Superior temporal gyrus (tissue), 1 donor: ENCODE measurements at regions not wholly inside any gene's neighbourhood (a gene's known extent, or its start where the extent isn't known, plus 50 kb on each side); places are given as distances from the start of the nearest gene placed in this dataset.
A peak's percentile ranks its signal among the peaks of the same experiment; 100 is the strongest.
"Not testable (repeated sequence)": the region's sequence is repeated elsewhere in the genome, so short reads cannot be mapped to it uniquely, and the experiment has no call there.

Source experiments
- DNase-seq: peaks from one replicate; pipeline ENCODE4 v3.0.0-alpha.2; 2016; ENCODE audit errors: extremely low spot score

DNA sequence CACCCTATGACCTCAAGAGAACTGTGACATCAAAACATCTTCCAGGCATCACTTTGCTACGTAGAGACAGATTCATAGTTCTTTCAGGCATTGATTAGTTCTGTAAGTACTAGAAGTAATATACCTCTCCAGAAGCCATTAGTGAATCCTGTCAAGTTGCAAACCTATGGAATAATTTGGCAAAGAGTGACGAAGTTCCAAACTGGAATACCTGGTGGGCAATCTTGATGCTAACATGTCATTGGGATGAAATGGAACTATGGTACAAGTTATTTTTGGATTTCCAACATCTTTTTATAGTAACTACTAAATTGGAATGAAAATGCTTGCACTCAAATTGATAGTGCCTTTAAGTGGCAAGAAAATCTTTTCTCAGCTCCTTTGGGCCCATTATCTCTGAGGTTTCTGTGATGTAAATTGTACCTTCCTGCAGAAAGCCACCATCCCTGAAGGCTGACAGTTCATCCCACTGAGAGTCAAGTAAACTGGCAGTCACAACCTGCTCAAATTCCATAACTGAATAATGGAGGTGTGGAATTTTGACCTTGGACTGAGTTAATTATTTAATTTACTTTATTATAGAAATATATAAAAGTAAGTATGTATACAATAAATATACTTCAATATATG lies 435.5 kb downstream of the DTWD2 start:
- DNase-seq, result no peak

DNA sequence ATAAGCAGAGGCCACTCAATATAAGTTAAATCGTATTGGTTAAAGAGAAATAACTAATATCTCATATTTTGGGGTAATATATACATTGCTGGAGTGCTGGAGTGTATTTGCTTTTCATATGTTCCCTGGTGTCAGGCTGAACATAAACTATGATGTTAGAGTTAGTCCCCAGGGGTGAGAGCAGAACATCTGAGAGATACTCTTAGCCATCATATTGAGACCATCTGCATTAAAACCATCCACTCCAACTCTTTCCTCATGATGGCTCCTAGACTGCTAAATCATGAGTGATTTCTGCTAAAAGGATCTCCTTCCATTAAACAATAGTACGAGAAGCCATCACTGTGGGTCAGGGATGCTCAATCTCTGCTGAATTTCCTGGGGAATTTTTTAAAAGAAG lies 436.2 kb downstream of the DTWD2 start:
- no peak for DNase-seq

DNA sequence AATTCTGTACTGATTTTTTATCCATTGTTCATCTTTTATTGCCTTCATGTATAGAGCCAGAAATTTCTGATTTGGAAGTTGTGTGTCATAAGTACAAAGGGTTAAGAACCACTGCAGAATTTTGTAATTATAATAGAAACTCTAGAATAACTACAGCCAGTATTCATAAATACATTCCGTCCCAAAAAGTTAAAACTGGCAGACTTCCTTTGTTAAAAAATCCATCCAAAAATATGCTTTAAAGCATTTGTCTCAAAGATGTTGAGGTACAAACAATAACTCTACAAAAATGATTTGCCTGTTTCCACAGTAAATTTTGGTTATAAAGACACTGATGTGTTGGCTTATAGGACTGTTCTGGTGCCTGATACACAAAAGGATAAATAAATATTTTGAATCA lies 436.6 kb downstream of the DTWD2 start:
- peak; percentile 24 for DNase-seq

DNA sequence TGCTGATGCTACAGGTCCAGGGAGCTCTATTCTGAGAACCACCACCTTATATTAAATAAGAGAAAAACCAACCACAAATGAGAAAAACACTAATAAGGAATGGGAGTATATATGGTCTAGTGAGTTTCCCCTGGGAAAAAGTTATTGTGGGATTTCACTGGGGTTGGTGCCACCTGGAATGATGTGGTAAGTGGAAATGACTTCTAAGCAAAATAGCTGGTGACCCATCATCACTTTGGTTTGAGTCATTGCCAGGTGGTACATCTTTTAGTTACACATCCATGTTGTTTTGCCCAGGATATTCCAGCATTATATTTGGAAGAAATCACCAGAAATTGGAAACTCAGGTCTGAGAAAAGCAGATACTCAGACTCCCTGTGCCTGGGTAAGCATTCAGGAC lies 437.3 kb downstream of the DTWD2 start:
- no peak for DNase-seq

GRCh38 chr5:118548761-118549720 lies 439.3 kb downstream of the DTWD2 start:
- peak; percentile 46 for DNase-seq

DNA sequence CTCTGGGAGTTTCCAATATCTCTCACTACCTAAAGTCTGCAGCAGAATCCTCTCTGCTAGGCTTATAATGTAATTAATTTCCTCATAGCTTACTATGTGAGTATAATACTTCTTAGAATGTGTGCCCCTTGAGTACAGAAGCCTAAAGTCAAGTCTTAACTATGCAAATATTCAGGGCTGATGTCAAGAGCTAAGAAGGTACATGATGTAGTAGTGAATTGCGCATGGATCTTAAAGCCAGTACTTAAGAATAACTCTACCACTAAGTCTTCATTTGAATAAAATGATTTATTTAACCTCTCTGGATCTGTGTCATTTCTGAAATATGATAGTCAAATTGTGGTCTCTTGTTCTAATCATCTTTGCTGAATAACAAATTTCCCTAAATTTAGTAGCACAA lies 442.9 kb downstream of the DTWD2 start:
- DNase-seq, result no peak

- no peak for DNase-seq
These were observed 443.4 kb downstream of the DTWD2 start for GRCh38 chr5:118544887-118545449.

- no peak for DNase-seq
These were observed 454.4 kb downstream of the DTWD2 start for GRCh38 chr5:118533923-118534322.

- DNase-seq, result no peak
These were observed 455.2 kb downstream of the DTWD2 start for GRCh38 chr5:118533156-118533555.

- no peak for DNase-seq
These were observed 457.1 kb downstream of the DTWD2 start for GRCh38 chr5:118531276-118531675.

DNA sequence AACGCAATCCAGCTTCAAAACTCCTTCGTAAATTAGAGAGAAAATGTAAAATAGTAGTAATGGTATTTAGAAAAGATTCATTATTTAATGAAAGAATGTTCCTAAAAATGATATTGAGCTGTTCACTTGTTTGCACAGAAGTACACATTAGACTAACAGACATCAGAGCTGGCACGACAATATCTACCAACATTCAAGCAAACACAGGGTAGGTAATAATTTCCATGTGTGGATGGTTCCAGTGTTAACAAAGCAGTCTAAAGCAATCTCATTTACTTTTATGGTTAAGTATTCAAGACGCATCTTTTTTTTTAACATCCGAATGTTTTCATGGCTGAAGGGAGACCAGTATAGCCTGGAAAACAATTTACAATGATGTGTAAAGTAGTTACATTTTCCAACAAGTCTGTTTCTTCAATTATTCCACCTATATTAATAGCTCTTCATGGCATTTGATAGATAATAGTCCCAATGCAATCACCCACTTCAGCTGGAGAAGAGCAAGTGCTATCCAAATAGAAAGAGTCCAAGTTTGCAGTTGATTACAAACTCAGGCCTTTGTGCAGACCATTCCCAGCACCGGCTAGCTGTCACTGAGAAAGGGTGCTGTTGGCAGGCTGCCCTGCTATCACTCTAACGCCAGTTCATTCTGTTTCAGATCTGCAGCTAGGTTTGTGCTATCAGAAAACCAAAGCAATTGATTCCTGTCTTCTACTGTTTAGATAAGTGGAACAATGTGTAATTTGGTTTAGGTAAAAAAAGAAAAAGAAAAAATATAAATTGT lies 458.8 kb downstream of the DTWD2 start:
- no peak for DNase-seq

DNA sequence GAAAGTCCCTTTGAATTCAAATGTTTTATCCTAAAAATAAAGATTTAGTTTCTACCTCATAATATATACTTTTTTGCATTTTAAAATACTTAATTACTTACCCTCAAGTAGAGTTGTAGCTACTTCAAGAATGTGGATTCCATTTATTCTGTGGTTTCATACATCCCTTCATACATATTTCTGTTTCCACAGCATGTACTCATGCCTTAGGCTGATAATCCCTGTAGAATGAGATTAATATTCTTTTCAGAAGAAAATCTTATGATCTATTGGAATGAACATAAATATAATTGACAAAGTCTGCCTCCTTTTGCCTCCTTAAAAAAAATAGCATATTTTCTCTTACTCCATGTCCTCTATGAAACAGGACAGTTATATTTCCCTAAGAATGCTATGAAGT lies 465.7 kb downstream of the DTWD2 start:
- no peak for DNase-seq

GRCh38 chr5:118520771-118521415 lies 467.5 kb downstream of the DTWD2 start:
- DNase-seq, result no peak

DNA sequence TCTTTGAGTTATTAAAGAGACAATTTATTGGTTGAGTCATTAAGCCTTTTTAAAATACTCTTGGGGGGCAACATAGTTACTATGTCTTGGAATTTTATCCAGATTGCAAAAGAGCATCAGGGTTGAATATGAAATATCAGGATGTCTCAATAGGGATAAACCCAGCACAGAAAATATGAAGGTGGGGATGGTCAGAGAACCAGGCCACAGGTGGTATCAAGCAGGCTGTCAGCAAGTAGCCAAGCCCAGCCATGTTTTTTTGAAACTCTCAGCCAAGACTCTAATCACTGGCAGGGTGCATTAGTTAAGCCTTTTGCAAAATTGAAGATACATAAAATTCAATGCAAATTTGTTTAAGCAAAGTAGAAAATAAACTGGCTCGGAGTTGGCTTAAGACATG lies 468.9 kb downstream of the DTWD2 start:
- no peak for DNase-seq

GRCh38 chr5:118518720-118519119 lies 469.6 kb downstream of the DTWD2 start:
- DNase-seq, result no peak

DNA sequence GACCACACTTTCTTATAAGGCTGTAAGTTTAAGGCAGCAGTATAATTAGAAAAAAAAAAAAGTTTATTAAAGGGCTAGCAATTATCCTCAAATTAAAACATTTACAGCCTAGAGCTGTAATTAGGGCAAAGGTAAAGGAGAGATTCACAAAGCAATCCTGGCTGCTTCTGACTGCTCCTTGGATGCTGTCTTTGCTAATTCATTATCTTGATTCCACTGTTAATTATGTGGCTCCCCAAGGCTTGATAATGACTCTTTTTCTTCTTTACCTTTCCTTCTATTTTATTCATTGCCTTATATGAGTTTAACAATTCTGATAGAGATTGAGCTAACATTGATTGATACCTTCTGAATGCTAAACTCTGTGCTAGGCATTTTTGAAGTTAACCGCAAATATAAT lies 476.5 kb downstream of the DTWD2 start:
- DNase-seq, result no peak

DNA sequence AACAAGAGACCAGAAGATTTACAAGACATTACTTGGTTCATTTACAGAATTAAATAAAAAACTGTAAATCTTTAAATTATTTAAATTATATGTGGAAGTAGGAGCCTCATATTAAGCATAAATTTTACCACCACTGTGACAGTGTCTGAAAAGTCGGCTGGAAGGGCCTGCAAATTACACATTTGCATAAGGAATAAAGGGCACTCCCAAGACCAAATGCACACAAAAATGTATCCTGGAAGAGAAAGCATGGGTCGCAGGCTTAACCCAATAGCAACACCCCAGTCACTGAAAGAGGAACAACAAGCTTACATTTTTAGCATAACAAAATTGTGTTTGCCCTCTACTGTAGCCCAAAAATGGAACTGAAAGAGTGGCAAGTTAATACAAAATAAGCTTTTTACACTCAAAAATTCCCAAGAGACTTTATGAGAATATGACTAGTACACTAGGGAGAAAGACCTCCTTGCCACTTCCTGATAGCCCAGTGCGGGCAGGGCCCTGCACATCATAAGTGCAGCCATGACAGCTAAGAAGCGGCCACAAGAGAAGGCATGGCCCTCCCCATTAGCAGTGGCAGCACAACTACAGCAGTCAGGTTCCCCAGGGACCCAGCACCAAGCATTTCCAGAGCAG lies 482.0 kb downstream of the DTWD2 start:
- no peak for DNase-seq

- not testable (repeated sequence) for DNase-seq
These were observed 486.1 kb downstream of the DTWD2 start for GRCh38 chr5:118502232-118502631.

GRCh38 chr5:118491351-118491750 lies 497.0 kb downstream of the DTWD2 start:
- no peak for DNase-seq

GRCh38 chr5:118486647-118487225 lies 501.6 kb downstream of the DTWD2 start:
- no peak for DNase-seq

DNA sequence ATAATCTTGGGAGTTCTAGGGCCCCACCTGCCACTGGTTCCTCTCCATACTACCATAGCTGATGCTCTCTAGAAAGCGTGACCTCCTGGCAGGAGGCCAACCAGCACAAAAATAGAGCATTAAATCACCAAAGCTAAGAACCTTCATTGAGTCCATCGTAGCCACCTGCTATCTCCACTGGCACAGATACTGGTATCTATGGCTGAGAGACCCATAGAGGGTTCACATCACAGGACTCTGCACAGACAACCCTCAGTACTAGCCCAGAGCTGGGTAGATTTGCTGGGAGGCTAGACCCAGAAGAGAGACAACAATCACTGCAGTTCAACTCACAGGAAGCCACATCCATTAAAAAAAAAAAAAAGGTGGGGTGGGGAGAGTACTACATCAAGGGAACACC lies 509.1 kb downstream of the DTWD2 start:
- no peak for DNase-seq
